K562 (cell line): ENCODE measurements at regions not wholly inside any gene's neighbourhood (a gene's known extent, or its start where the extent isn't known, plus 50 kb on each side); places are given as distances from the start of the nearest gene placed in this dataset.

ENCODE experiments used
- PHF20 ChIP-seq: fragments of 450-650 bp; IDR thresholded peaks from 2 replicates; pipeline ENCODE4 v1.6.1; 2018; ENCODE audit not compliant: partially characterized antibody
- TF ChIP-seq, protein P1 (sequence below): IDR thresholded peaks from 2 replicates; pipeline ENCODE4 v1.6.1; 2012; ENCODE audit warnings: low read depth, low read length, improper control_type of control experiment, borderline replicate concordance
- TF ChIP-seq, protein P2 (sequence below): IDR thresholded peaks from 2 replicates; pipeline ENCODE4 v1.6.1; 2016; ENCODE audit warnings: missing genetic modification characterization, missing compliant biosample characterization
- TF ChIP-seq, protein P3 (sequence below): fragments of 250-450 bp; sonication (Bioruptor Pico); IDR thresholded peaks from 2 replicates; pipeline ENCODE4 v1.5.1; 2021; ENCODE audit warnings: mild to moderate bottlenecking
- TF ChIP-seq, protein P4 (sequence below): fragments of 250-450 bp; sonication (Bioruptor Pico); IDR thresholded peaks from 2 replicates; pipeline ENCODE4 v1.4.0; 2020; ENCODE audit warnings: mild to moderate bottlenecking, moderate library complexity

DNA sequence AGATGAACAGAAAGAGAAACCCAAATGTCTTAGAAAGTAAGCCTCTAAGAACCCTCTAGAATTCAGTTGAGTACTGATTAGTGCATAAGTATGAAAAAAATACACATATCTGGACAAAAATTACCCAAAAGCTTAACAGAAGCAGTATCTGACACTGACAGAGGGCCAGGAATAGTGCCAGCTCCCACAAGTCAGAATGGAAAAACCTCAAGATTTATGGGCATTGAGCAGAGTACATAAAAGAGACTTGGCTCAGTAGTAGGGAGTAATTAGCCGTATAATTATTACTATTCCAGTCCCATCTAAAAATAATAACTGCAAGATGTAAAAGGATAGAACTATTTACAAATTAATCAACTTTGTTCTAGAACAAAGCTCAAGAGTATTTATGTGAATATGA lies 834.5 kb downstream of the FAM181B start (continued):
- TF ChIP-seq, protein P1, sequence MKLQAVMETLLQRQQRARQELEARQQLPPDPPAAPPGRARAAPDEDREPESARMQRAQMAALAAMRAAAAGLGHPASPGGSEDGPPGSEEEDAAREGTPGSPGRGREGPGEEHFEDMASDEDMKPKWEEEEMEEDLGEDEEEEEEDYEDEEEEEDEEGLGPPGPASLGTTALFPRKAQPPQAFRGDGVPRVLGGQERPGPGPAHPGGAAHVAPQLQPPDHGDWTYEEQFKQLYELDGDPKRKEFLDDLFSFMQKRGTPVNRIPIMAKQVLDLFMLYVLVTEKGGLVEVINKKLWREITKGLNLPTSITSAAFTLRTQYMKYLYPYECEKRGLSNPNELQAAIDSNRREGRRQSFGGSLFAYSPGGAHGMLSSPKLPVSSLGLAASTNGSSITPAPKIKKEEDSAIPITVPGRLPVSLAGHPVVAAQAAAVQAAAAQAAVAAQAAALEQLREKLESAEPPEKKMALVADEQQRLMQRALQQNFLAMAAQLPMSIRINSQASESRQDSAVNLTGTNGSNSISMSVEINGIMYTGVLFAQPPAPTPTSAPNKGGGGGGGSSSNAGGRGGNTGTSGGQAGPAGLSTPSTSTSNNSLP, result no peak
- TF ChIP-seq, protein P2, sequence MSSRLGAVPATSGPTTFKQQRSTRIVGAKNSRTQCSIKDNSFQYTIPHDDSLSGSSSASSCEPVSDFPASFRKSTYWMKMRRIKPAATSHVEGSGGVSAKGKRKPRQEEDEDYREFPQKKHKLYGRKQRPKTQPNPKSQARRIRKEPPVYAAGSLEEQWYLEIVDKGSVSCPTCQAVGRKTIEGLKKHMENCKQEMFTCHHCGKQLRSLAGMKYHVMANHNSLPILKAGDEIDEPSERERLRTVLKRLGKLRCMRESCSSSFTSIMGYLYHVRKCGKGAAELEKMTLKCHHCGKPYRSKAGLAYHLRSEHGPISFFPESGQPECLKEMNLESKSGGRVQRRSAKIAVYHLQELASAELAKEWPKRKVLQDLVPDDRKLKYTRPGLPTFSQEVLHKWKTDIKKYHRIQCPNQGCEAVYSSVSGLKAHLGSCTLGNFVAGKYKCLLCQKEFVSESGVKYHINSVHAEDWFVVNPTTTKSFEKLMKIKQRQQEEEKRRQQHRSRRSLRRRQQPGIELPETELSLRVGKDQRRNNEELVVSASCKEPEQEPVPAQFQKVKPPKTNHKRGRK (tag), result no peak
- TF ChIP-seq, protein P3, sequence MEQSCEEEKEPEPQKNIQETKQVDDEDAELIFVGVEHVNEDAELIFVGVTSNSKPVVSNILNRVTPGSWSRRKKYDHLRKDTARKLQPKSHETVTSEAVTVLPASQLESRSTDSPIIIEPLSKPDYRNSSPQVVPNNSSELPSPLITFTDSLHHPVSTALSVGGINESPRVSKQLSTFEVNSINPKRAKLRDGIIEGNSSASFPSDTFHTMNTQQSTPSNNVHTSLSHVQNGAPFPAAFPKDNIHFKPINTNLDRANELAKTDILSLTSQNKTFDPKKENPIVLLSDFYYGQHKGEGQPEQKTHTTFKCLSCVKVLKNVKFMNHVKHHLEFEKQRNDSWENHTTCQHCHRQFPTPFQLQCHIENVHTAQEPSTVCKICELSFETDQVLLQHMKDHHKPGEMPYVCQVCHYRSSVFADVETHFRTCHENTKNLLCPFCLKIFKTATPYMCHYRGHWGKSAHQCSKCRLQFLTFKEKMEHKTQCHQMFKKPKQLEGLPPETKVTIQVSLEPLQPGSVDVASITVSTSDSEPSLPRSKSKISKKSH (CRISPR knock-in tag), result no peak
- TF ChIP-seq, protein P4, sequence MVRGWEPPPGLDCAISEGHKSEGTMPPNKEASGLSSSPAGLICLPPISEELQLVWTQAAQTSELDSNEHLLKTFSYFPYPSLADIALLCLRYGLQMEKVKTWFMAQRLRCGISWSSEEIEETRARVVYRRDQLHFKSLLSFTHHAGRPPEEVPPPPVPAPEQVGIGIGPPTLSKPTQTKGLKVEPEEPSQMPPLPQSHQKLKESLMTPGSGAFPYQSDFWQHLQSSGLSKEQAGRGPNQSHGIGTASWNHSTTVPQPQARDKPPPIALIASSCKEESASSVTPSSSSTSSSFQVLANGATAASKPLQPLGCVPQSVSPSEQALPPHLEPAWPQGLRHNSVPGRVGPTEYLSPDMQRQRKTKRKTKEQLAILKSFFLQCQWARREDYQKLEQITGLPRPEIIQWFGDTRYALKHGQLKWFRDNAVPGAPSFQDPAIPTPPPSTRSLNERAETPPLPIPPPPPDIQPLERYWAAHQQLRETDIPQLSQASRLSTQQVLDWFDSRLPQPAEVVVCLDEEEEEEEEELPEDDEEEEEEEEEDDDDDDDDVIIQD (CRISPR knock-in tag), result no peak
- no peak for TF ChIP-seq PHF20
